Endodermal cell (in vitro differentiated cells): ENCODE measurements at regions not wholly inside any gene's neighbourhood (a gene's known extent, or its start where the extent isn't known, plus 50 kb on each side); places are given as distances from the start of the nearest gene placed in this dataset.

Source experiments
- DNase-seq: peaks from one replicate; pipeline ENCODE4 v3.0.0-alpha.2; 2017
- H3K27ac ChIP-seq: 2 replicates; pipeline ENCODE4 v1.5.1; 2013; ENCODE audit warnings: mild to moderate bottlenecking, low read depth, low read length, moderate library complexity
- H3K27me3 ChIP-seq: 2 replicates; pipeline ENCODE4 v1.6.1; 2013; ENCODE audit warnings: mild to moderate bottlenecking, low read length, moderate library complexity; ENCODE audit not compliant: insufficient read depth, control insufficient read depth, poor library complexity, severe bottlenecking
- H3K36me3 ChIP-seq: 2 replicates; pipeline ENCODE4 v1.7.0; 2013; ENCODE audit warnings: mild to moderate bottlenecking, low read length, moderate library complexity; ENCODE audit not compliant: control insufficient read depth, insufficient read depth
- H3K4me1 ChIP-seq: one replicate; pipeline ENCODE4 v1.7.0; 2013; ENCODE audit warnings: low read length; ENCODE audit not compliant: control insufficient read depth, insufficient read depth
- H3K4me3 ChIP-seq: 2 replicates; pipeline ENCODE4 v1.5.1; 2013; ENCODE audit warnings: mild to moderate bottlenecking, low read length, moderate library complexity
- H3K9ac ChIP-seq: 2 replicates; pipeline ENCODE4 v1.6.1; 2013; ENCODE audit warnings: mild to moderate bottlenecking, low read length, moderate library complexity; ENCODE audit not compliant: poor library complexity, severe bottlenecking; ENCODE audit errors: extremely low read depth
- H3K9me3 ChIP-seq: 2 replicates; pipeline ENCODE4 v1.6.1; 2013; ENCODE audit warnings: mild to moderate bottlenecking, low read length, moderate library complexity; ENCODE audit not compliant: control insufficient read depth
- H3K27ac Mint-ChIP-seq: 2 replicates; pipeline ENCODE4 v1.8.0; 2020; ENCODE audit warnings: mixed read lengths
- H3K27me3 Mint-ChIP-seq: 2 replicates; pipeline ENCODE4 v1.8.0; 2021; ENCODE audit warnings: mild to moderate bottlenecking, mixed read lengths; ENCODE audit not compliant: insufficient read depth
- H3K36me3 Mint-ChIP-seq: 2 replicates; pipeline ENCODE4 v1.8.0; 2020; ENCODE audit warnings: low read depth, mixed read lengths
- H3K4me1 Mint-ChIP-seq: 2 replicates; pipeline ENCODE4 v1.8.0; 2020; ENCODE audit warnings: mixed read lengths
- H3K4me3 Mint-ChIP-seq: 2 replicates; pipeline ENCODE4 v1.8.0; 2020; ENCODE audit warnings: mild to moderate bottlenecking, moderate library complexity, mixed read lengths
- H3K9me3 Mint-ChIP-seq: 2 replicates; pipeline ENCODE4 v1.8.0; 2020; ENCODE audit warnings: mild to moderate bottlenecking, mixed read lengths
- WGBS, 2 experiments: methylation state at CpG; one replicate each; pipeline versions ENCODE4 v1.1.5 to v1.1.7; 2013; ENCODE audit warnings: missing lambda C conversion rate in 2 of 2, mixed read lengths in 1 of 2; ENCODE audit not compliant: insufficient coverage in 1 of 2, insufficient read length in 1 of 2; 5-methylcytosine and 5-hydroxymethylcytosine counted together
- TF ChIP-seq, protein P1 (sequence below): fragments of 200-600 bp; sonication (generic); conservative IDR thresholded peaks from 2 replicates; pipeline ENCODE4 v1.5.0; 2021; ENCODE audit warnings: antibody characterized with exemption, mild to moderate bottlenecking

DNA sequence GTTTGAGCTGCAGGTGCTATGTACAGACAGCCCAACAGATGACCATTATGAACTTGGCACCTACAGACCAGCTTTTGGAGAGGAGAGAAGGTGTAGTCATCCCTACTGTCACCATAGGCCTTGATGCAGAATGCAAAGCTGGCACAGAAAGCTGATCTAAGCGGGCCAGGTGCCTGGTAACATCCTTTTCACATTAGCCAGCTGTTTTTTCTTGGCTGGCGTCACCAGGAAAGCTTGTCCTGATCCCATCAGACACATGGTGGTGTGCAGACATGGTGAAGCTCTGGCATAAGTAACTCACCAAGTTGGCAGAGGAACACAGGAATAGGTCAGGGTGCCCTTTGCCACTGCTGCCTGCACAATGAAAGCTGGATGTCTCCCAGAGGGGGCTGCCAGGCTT is 97.2 kb upstream of the MB21D2 start:
- WGBS, 2 experiments: 83% methylated on average over 2 of the region's 2 CpGs; no CpG with 5 or more reads in 1 of the 2 experiments
- peaks cover 20% of the 10 kb centered on the region for H3K4me1 Mint-ChIP-seq
- no peak overlapping the region for H3K4me3 ChIP-seq
- TF ChIP-seq, protein P1, sequence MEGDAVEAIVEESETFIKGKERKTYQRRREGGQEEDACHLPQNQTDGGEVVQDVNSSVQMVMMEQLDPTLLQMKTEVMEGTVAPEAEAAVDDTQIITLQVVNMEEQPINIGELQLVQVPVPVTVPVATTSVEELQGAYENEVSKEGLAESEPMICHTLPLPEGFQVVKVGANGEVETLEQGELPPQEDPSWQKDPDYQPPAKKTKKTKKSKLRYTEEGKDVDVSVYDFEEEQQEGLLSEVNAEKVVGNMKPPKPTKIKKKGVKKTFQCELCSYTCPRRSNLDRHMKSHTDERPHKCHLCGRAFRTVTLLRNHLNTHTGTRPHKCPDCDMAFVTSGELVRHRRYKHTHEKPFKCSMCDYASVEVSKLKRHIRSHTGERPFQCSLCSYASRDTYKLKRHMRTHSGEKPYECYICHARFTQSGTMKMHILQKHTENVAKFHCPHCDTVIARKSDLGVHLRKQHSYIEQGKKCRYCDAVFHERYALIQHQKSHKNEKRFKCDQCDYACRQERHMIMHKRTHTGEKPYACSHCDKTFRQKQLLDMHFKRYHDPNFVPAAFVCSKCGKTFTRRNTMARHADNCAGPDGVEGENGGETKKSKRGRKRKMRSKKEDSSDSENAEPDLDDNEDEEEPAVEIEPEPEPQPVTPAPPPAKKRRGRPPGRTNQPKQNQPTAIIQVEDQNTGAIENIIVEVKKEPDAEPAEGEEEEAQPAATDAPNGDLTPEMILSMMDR: no peak
- H3K9ac ChIP-seq: no peak overlapping the region
- H3K4me3 Mint-ChIP-seq: no peak overlapping the region
- no peak overlapping the region for H3K27ac Mint-ChIP-seq
- peaks cover 2% of the 10 kb centered on the region for H3K27me3 ChIP-seq
- no peak for DNase-seq
- H3K27ac ChIP-seq: no peak overlapping the region
- H3K27me3 Mint-ChIP-seq: peaks cover 3% of the 10 kb centered on the region
- peaks cover 11% of the 10 kb centered on the region for H3K4me1 ChIP-seq
- H3K36me3 ChIP-seq: no peaks in the 10 kb centered on the region
- peaks cover 16% of the 10 kb centered on the region for H3K9me3 Mint-ChIP-seq
- no peaks in the 10 kb centered on the region for H3K36me3 Mint-ChIP-seq
- H3K9me3 ChIP-seq: peaks cover 15% of the 10 kb centered on the region

DNA sequence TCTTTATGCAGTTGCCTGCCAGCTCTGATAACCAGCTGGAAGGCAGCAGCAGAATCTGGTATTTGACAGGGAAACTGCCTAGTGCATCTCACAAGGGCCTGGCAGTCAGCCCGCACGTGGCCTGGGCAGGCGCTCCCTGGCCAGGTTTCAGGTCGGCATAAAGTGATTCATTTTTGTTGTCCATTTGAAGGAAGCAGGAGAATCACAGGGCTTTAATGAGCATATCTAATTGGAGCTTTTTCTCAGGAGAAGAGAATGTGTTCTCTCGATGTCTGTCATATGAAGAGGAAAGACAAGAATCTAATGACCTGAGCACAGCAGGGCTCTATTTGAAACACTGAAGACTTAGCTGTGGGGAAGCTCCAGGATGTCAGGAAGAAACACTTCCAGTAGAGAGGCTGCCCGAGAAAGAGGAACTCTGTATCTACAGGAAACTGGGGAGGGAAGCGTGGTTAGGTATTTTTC is 98.8 kb upstream of the MB21D2 start:
- Histone ChIP-seq H3K27ac (no peak overlapping the region), H3K27me3 (no peaks in the 10 kb centered on the region), H3K4me1 (peaks cover 7% of the 10 kb centered on the region), H3K4me3 (no peak overlapping the region), H3K36me3 (no peaks in the 10 kb centered on the region), H3K9me3 (peaks cover 15% of the 10 kb centered on the region), H3K9ac (no peak overlapping the region)
- Mint-ChIP-seq H3K36me3 (no peaks in the 10 kb centered on the region), H3K27me3 (no peaks in the 10 kb centered on the region), H3K4me3 (no peak overlapping the region), H3K4me1 (peaks cover 13% of the 10 kb centered on the region), H3K27ac (no peak overlapping the region), H3K9me3 (peaks cover 16% of the 10 kb centered on the region)
- WGBS, 2 experiments: 27 to 39% methylated on average over 5 to 7 of the region's 7 CpGs
- TF ChIP-seq, protein P1: no peak
- DNase-seq: peak; percentile 65

DNA sequence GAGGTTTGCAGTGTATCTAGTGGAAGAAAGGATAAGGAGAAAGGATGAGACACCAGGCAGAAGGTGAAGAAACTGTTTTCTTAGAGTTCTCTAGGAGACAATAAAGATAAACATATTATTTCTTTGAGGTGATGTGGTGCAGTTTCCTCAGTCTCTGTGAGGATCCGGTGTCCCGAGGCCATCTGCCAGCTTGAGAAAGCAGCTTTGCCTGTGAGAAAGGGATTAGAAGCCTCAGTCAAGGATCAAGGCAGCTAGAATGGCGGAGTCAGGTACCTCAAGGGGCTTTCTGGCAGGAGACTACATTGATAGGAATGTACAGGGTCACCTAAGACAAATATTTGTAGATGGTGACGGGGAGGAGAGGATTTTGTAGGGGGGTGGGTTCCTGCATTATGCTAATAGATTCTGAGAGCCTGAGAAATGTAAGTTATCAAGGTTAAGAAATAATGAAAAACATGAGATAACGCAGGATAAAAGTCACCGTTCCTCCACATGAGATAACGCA is 103.9 kb upstream of the MB21D2 start:
- peaks cover 10% of the 10 kb centered on the region for H3K4me1 Mint-ChIP-seq

More for the DNA sequence above, 103.9 kb upstream of the MB21D2 start:
- Mint-ChIP-seq H3K9me3 (no peaks in the 10 kb centered on the region), H3K27ac (no peak overlapping the region), H3K27me3 (no peaks in the 10 kb centered on the region), H3K4me3 (no peak overlapping the region), H3K36me3 (no peaks in the 10 kb centered on the region)
- Histone ChIP-seq H3K4me3 (no peak overlapping the region), H3K27me3 (no peaks in the 10 kb centered on the region), H3K36me3 (no peaks in the 10 kb centered on the region), H3K27ac (no peak overlapping the region), H3K9ac (no peak overlapping the region), H3K4me1 (peaks cover 4% of the 10 kb centered on the region), H3K9me3 (no peaks in the 10 kb centered on the region)
- TF ChIP-seq, protein P1: no peak
- DNase-seq: no peak
- WGBS, 2 experiments: 90 to 100% methylated on average over 7 of the region's 7 CpGs
